GM19397 (cell line): ENCODE measurements at regions not wholly inside any gene's neighbourhood (a gene's known extent, or its start where the extent isn't known, plus 50 kb on each side); places are given as distances from the start of the nearest gene placed in this dataset.
"Not testable (repeated sequence)": the region's sequence is repeated elsewhere in the genome, so short reads cannot be mapped to it uniquely, and the experiment has no call there.

Source experiments
- ATAC-seq: cut with Tn5 transposase; IDR thresholded peaks from one replicate; pipeline ENCODE4 v1.9.1; 2021; ENCODE audit warnings: mild to moderate bottlenecking, moderate library complexity; ENCODE audit not compliant: unreplicated experiment

- ATAC-seq, result no peak
Measured at GRCh38 chr15:35286721-35287120, 201.6 kb upstream of the NANOGP8 start.

DNA sequence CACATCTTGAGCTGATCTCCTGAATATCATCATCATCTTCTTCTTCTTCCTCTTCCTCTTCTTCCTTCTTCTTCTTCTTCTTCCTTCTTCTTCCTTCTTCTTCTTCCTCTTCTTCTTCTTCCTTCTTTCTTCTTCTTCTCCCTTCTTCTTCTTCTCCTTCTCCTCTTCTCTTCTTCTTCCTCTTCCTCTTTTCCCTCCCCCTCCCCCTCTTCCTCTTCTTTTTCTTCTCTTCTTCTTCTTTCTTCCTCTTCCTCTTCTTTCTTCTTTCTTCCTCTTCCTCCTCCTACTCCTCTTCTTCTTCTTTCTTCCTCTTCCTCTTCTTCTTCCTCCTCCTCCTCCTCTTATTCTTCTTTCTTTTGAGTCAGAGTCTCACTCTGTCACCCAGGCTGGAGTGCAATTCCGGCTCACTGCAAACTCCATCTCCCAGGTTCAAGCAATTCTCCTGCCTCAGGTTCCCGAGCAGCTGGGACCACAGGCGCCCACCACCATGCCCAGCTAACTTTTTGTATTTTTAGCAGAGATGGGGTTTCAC is 197.9 kb upstream of the NANOGP8 start:
- ATAC-seq, result no peak

DNA sequence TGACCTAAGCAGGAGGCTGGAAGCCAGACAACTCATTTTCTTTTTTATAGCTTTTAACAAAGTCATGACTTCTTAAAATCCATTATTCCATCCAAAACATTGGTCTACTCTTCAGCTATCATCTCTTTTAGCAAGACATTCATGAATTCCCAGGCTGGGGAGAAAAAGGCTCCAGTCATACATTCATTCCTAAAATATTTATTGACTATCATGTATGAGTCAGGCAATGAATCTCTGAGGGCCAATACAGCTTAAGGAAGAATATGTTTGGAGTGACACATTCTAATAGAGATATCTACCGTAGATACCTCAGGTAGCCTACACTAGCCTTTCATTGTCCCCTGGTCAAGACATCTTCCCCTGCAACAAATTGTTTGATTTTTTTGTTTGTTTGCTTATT is 196.4 kb upstream of the NANOGP8 start:
- ATAC-seq, result no peak

DNA sequence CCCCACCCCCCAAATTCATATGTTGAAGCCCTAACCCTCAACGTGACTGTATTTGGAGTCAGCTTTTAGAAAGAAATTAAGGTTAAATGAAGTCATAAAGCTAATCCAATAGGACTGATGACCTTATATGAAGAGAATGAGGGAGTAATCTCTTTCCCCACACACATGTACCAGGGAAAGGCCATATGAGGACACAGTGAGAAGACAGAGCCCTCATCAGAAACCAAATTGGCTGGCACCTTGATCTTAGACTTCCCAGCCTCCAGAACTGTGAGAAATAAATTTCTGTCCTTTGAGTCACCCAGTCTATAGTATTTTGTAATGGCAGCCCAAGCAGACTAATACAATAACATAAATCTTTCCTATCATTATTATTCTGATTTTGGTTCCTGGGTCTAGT is 194.7 kb upstream of the NANOGP8 start:
- no peak for ATAC-seq

GRCh38 chr15:35271371-35272043 is 186.4 kb upstream of the NANOGP8 start:
- no peak for ATAC-seq

- ATAC-seq, result no peak
Measured at GRCh38 chr15:35260941-35261340, 175.8 kb upstream of the NANOGP8 start.

GRCh38 chr15:35260274-35260673 is 175.2 kb upstream of the NANOGP8 start:
- not testable (repeated sequence) for ATAC-seq

- no peak for ATAC-seq
Measured at GRCh38 chr15:35256551-35256950, 171.5 kb upstream of the NANOGP8 start.

DNA sequence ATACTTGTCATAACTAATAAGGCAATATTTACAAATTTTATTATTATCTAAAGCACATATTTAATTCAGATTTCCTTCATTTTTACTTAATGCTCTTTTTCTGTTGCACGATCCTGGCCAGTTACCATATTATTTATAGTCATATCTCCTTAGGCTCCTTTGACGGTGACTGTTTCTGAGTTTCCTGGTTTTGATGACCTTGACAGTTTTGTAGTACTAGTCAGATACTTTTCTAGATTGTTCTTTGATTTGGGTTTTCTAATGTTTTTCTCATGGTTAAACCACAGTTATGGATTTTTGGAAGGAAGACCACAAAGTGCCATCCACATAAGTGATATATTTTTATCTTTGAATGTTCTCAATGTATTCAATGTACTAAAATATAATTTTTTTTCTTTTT is 171.0 kb upstream of the NANOGP8 start:
- ATAC-seq, result no peak

DNA sequence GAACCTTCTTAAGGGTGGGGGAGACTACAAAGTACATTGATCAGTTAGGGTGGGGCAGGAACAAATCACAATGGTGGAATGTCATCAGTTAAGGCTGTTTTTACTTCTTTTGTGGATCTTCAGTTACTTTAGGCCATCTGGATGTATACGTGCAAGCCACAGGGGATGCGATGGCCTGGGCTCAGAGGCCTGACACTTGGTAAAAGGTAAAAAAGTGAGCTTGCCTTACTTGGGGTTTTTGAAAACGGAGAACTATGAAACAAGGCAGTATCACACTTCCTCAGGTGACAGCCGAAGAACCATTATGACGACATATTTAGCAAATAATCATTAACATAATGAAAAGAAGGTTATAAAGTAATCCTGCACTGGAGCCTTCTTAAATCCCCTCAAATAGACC is 169.8 kb upstream of the NANOGP8 start:
- not testable (repeated sequence) for ATAC-seq

GRCh38 chr15:35254062-35254461 is 169.0 kb upstream of the NANOGP8 start:
- ATAC-seq, result no peak

GRCh38 chr15:35252351-35252865 is 167.3 kb upstream of the NANOGP8 start:
- ATAC-seq, result no peak

- ATAC-seq, result no peak
Measured at GRCh38 chr15:35247150-35247549, 162.1 kb upstream of the NANOGP8 start.

DNA sequence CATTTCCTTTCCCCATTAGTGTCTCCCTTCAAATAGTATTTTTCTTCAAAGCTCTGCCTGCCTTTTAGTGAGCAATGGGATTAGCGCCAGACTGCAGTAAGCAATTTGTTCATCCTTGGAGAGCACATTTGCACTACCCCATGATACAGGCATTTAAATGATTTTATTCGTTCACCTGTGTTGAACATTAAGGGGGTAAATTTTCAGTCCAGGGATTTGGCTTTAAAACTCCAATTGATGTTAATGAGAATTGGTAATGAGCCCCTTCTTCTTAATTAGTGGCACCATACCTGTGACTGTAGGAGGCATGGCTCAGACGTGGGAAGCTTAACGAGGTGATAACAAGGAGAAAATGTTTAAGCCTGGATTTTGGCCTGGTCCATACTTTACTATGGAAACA is 161.4 kb upstream of the NANOGP8 start:
- ATAC-seq, result no peak

DNA sequence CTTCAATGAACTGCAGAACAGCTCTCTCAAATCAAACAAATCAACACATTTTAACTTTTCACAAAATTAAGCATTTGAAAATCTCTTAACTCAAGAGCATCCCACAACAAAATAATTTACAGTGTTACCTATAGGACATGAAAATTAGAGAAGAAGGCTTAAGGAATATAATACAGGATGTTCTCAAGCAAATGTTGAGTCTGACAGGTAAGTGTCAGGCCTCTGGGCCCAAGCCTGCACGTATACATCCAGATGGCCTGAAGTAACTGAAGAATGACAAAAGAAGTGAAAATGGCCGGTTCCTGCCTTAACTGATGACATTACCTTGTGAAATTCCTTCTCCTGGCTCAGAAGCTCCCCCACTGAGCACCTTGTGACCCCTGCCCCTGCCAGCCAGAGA is 160.6 kb upstream of the NANOGP8 start:
- not testable (repeated sequence) for ATAC-seq

- ATAC-seq, result no peak
Measured at GRCh38 chr15:35244227-35244626, 159.1 kb upstream of the NANOGP8 start.

- no peak for ATAC-seq
Measured at GRCh38 chr15:35243758-35244157, 158.7 kb upstream of the NANOGP8 start.

- ATAC-seq, result not testable (repeated sequence)
Measured at GRCh38 chr15:35239693-35240092, 154.6 kb upstream of the NANOGP8 start.

DNA sequence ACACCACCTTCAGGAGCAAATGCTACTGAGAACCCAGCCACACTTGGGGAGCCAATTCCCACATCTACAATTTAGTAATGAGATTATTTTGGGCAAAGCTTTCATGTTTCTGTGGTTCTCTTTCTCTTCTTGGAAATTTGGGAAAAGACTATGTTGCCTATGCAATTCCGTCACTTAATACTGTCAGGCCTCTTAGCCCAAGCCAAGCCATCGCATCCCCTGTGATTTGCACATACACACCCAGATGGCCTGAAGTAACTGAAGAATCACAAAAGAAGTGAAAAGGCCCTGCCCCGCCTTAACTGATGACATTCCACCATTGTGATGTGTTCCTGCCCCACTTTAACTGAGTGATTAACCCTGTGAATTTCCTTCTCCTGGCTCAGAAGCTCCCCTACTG is 153.4 kb upstream of the NANOGP8 start:
- not testable (repeated sequence) for ATAC-seq

DNA sequence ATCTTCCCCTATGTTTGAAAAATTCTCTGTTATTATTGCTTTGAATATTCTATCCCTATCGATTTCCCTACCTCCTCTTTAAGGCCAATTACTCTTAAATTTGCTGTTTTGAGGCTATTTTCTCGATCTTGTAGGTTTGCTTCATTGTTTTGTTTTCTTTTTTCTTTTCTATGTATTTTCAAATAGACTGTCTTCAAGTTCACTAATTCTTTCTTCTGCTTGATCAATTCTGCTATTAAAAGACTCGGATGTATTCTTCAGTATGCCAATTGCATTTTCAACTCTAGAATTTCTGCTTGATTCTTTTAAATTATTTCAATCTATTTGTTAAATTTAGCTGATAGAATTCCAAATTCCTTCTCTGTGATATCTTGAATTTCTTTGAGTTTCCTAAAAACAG is 144.0 kb upstream of the NANOGP8 start:
- no peak for ATAC-seq

- no peak for ATAC-seq
Measured at GRCh38 chr15:35218215-35218614, 133.1 kb upstream of the NANOGP8 start.

- ATAC-seq, result no peak
Measured at GRCh38 chr15:35215093-35215492, 130.0 kb upstream of the NANOGP8 start.
